NCI-H510A (cell line): ENCODE measurements at regions not wholly inside any gene's neighbourhood (a gene's known extent, or its start where the extent isn't known, plus 50 kb on each side); places are given as distances from the start of the nearest gene placed in this dataset.

Experiments used
- DNase-seq: peaks from one replicate; lab custom pipeline; 2025; lab: John Stamatoyannopoulos, UW

- no peak for DNase-seq
These were observed 1317.4 kb upstream of the TENM3 start for GRCh38 chr4:180925805-180926204.

- no peak for DNase-seq
These were observed 1316.9 kb upstream of the TENM3 start for GRCh38 chr4:180926277-180926676.

- no peak for DNase-seq
These were observed 1310.7 kb upstream of the TENM3 start for GRCh38 chr4:180932370-180933001.

GRCh38 chr4:180937083-180937482 lies 1306.1 kb upstream of the TENM3 start:
- no peak for DNase-seq

GRCh38 chr4:180940680-180941079 lies 1302.5 kb upstream of the TENM3 start:
- no peak for DNase-seq

GRCh38 chr4:180942367-180942916 lies 1300.8 kb upstream of the TENM3 start:
- no peak for DNase-seq

- no peak for DNase-seq
These were observed 1297.0 kb upstream of the TENM3 start for GRCh38 chr4:180946188-180946587.

- no peak for DNase-seq
These were observed 1295.8 kb upstream of the TENM3 start for GRCh38 chr4:180947425-180947824.

- DNase-seq, result no peak
These were observed 1293.6 kb upstream of the TENM3 start for GRCh38 chr4:180949424-180950213.

GRCh38 chr4:180950377-180950776 lies 1292.8 kb upstream of the TENM3 start:
- no peak for DNase-seq

- DNase-seq, result no peak
These were observed 1291.9 kb upstream of the TENM3 start for GRCh38 chr4:180951312-180951711.

- no peak for DNase-seq
These were observed 1289.6 kb upstream of the TENM3 start for GRCh38 chr4:180953572-180953971.

GRCh38 chr4:180960743-180961401 lies 1282.3 kb upstream of the TENM3 start:
- DNase-seq, result no peak

GRCh38 chr4:180962268-180962667 lies 1280.9 kb upstream of the TENM3 start:
- DNase-seq, result no peak

GRCh38 chr4:180966312-180966711 lies 1276.9 kb upstream of the TENM3 start:
- DNase-seq, result no peak

GRCh38 chr4:180967936-180968335 lies 1275.3 kb upstream of the TENM3 start:
- DNase-seq, result no peak

GRCh38 chr4:180973894-180974293 lies 1269.3 kb upstream of the TENM3 start:
- no peak for DNase-seq

- no peak for DNase-seq
These were observed 1252.3 kb upstream of the TENM3 start for GRCh38 chr4:180990931-180991330.

- DNase-seq, result no peak
These were observed 1249.9 kb upstream of the TENM3 start for GRCh38 chr4:180993244-180993836.

GRCh38 chr4:180994722-180995121 lies 1248.5 kb upstream of the TENM3 start:
- no peak for DNase-seq

GRCh38 chr4:180999217-180999616 lies 1244.0 kb upstream of the TENM3 start:
- DNase-seq, result no peak

GRCh38 chr4:181004056-181004455 lies 1239.1 kb upstream of the TENM3 start:
- DNase-seq, result no peak
